Ectodermal cell (in vitro differentiated cells): ENCODE measurements at regions not wholly inside any gene's neighbourhood (a gene's known extent, or its start where the extent isn't known, plus 50 kb on each side); places are given as distances from the start of the nearest gene placed in this dataset.

Experiments
- H3K27ac ChIP-seq: 2 replicates; pipeline ENCODE4 v1.7.0; 2013; ENCODE audit warnings: mild to moderate bottlenecking, low read depth, low read length; ENCODE audit not compliant: insufficient read depth, poor library complexity, severe bottlenecking
- H3K27me3 ChIP-seq: 2 replicates; pipeline ENCODE4 v1.7.0; 2013; ENCODE audit warnings: mild to moderate bottlenecking, low read length; ENCODE audit not compliant: insufficient read depth, control insufficient read depth, poor library complexity, severe bottlenecking
- H3K36me3 ChIP-seq: one replicate; pipeline ENCODE4 v1.7.0; 2013; ENCODE audit warnings: low read length; ENCODE audit not compliant: control insufficient read depth, insufficient read depth
- H3K4me1 ChIP-seq: one replicate; pipeline ENCODE4 v1.7.0; 2013; ENCODE audit warnings: low read length; ENCODE audit not compliant: control insufficient read depth, insufficient read depth
- H3K4me3 ChIP-seq: 2 replicates; pipeline ENCODE4 v1.7.0; 2013; ENCODE audit warnings: low read depth, low read length, control low read depth; ENCODE audit not compliant: insufficient read depth
- H3K9me3 ChIP-seq: 2 replicates; pipeline ENCODE4 v1.7.0; 2013; ENCODE audit warnings: mild to moderate bottlenecking, low read length, moderate library complexity; ENCODE audit not compliant: control insufficient read depth
- WGBS, 2 experiments: methylation state at CpG; one replicate each; pipeline ENCODE4 v1.1.7; 2013; ENCODE audit warnings: missing lambda C conversion rate in 2 of 2; 5-methylcytosine and 5-hydroxymethylcytosine counted together

- H3K9me3 ChIP-seq: no peaks in the 10 kb centered on the region
- H3K36me3 ChIP-seq: no peaks in the 10 kb centered on the region
- H3K27ac ChIP-seq: no peak overlapping the region
- H3K27me3 ChIP-seq: no peaks in the 10 kb centered on the region
- H3K4me3 ChIP-seq: no peak overlapping the region
- H3K4me1 ChIP-seq: no peaks in the 10 kb centered on the region
- 84 to 86% methylated on average over 5 of the region's 5 CpGs for WGBS, 2 experiments
These were observed 74.1 kb upstream of the BTN3A2 start for GRCh38 chr6:26290941-26291340.

GRCh38 chr6:26292709-26293108 is 72.3 kb upstream of the BTN3A2 start:
- Histone ChIP-seq H3K4me3 (no peak overlapping the region), H3K27me3 (no peaks in the 10 kb centered on the region), H3K9me3 (no peaks in the 10 kb centered on the region), H3K27ac (no peak overlapping the region), H3K36me3 (no peaks in the 10 kb centered on the region), H3K4me1 (no peaks in the 10 kb centered on the region)
- 90 to 92% methylated on average over 1 of the region's 1 CpG for WGBS, 2 experiments

- Histone ChIP-seq H3K27me3 (no peaks in the 10 kb centered on the region), H3K9me3 (no peaks in the 10 kb centered on the region), H3K27ac (no peak overlapping the region), H3K36me3 (no peaks in the 10 kb centered on the region), H3K4me3 (no peak overlapping the region), H3K4me1 (no peaks in the 10 kb centered on the region)
- 92 to 93% methylated on average over 8 of the region's 8 CpGs for WGBS, 2 experiments
These were observed 70.7 kb upstream of the BTN3A2 start for GRCh38 chr6:26294302-26294701.

- Histone ChIP-seq H3K9me3 (no peaks in the 10 kb centered on the region), H3K4me1 (no peaks in the 10 kb centered on the region), H3K36me3 (no peaks in the 10 kb centered on the region), H3K27ac (no peak overlapping the region), H3K4me3 (no peak overlapping the region), H3K27me3 (no peaks in the 10 kb centered on the region)
- 83 to 86% methylated on average over 11 of the region's 11 CpGs for WGBS, 2 experiments
These were observed 69.1 kb upstream of the BTN3A2 start for GRCh38 chr6:26295691-26296555.

GRCh38 chr6:26296556-26296856 is 68.5 kb upstream of the BTN3A2 start:
- no peaks in the 10 kb centered on the region for H3K9me3 ChIP-seq
- 92 to 94% methylated on average over 2 of the region's 2 CpGs for WGBS, 2 experiments
- no peaks in the 10 kb centered on the region for H3K27me3 ChIP-seq
- H3K36me3 ChIP-seq: no peaks in the 10 kb centered on the region
- H3K4me3 ChIP-seq: no peak overlapping the region
- H3K4me1 ChIP-seq: no peaks in the 10 kb centered on the region
- H3K27ac ChIP-seq: no peak overlapping the region

GRCh38 chr6:26296857-26297648 is 67.9 kb upstream of the BTN3A2 start:
- Histone ChIP-seq H3K9me3 (no peaks in the 10 kb centered on the region), H3K4me1 (no peaks in the 10 kb centered on the region), H3K36me3 (no peaks in the 10 kb centered on the region), H3K27ac (no peak overlapping the region), H3K4me3 (no peak overlapping the region), H3K27me3 (no peaks in the 10 kb centered on the region)
- WGBS, 2 experiments: 89 to 92% methylated on average over 4 of the region's 4 CpGs

GRCh38 chr6:26299286-26300042 is 65.5 kb upstream of the BTN3A2 start:
- H3K4me1 ChIP-seq: no peaks in the 10 kb centered on the region
- H3K27ac ChIP-seq: no peak overlapping the region
- no peaks in the 10 kb centered on the region for H3K27me3 ChIP-seq
- H3K9me3 ChIP-seq: no peaks in the 10 kb centered on the region
- peak overlapping the region; percentile 20 for H3K4me3 ChIP-seq
- 40 to 47% methylated on average over 18 to 21 of the region's 23 CpGs for WGBS, 2 experiments
- no peaks in the 10 kb centered on the region for H3K36me3 ChIP-seq

GRCh38 chr6:26300043-26300331 is 65.0 kb upstream of the BTN3A2 start:
- 82 to 86% methylated on average over 3 of the region's 3 CpGs for WGBS, 2 experiments
- Histone ChIP-seq H3K4me3 (no peak overlapping the region), H3K4me1 (no peaks in the 10 kb centered on the region), H3K36me3 (no peaks in the 10 kb centered on the region), H3K27ac (no peak overlapping the region), H3K27me3 (no peaks in the 10 kb centered on the region), H3K9me3 (no peaks in the 10 kb centered on the region)

GRCh38 chr6:26300359-26300758 is 64.6 kb upstream of the BTN3A2 start:
- H3K4me3 ChIP-seq: no peak overlapping the region
- no peaks in the 10 kb centered on the region for H3K4me1 ChIP-seq
- H3K9me3 ChIP-seq: no peaks in the 10 kb centered on the region
- no peak overlapping the region for H3K27ac ChIP-seq
- H3K27me3 ChIP-seq: no peaks in the 10 kb centered on the region
- H3K36me3 ChIP-seq: no peaks in the 10 kb centered on the region

GRCh38 chr6:26300828-26301227 is 64.2 kb upstream of the BTN3A2 start:
- Histone ChIP-seq H3K27ac (no peak overlapping the region), H3K4me3 (no peak overlapping the region), H3K27me3 (no peaks in the 10 kb centered on the region), H3K9me3 (no peaks in the 10 kb centered on the region), H3K36me3 (no peaks in the 10 kb centered on the region), H3K4me1 (no peaks in the 10 kb centered on the region)
